NCI-H526 treated with DMSO at 0.1 percent for 48 hours (cell line): ENCODE measurements at regions not wholly inside any gene's neighbourhood (a gene's known extent, or its start where the extent isn't known, plus 50 kb on each side); places are given as distances from the start of the nearest gene placed in this dataset.

Source experiments
- DNase-seq: peaks from one replicate; lab custom pipeline; 2025; lab: John Stamatoyannopoulos, UW

GRCh38 chr9:89999534-90000370 lies 394.9 kb downstream of the GADD45G start:
- DNase-seq = peak; percentile 38

GRCh38 chr9:90000925-90001324 lies 396.1 kb downstream of the GADD45G start:
- no peak for DNase-seq

GRCh38 chr9:90001747-90002146 lies 396.9 kb downstream of the GADD45G start:
- no peak for DNase-seq

GRCh38 chr9:90002397-90003271 lies 397.8 kb downstream of the GADD45G start:
- no peak for DNase-seq

GRCh38 chr9:90005388-90005787 lies 400.6 kb downstream of the GADD45G start:
- DNase-seq = no peak

GRCh38 chr9:90007516-90008440 lies 403.0 kb downstream of the GADD45G start:
- DNase-seq = no peak

GRCh38 chr9:90009447-90009846 lies 404.6 kb downstream of the GADD45G start:
- DNase-seq = no peak

- no peak for DNase-seq
Observed at GRCh38 chr9:90010793-90011192, 406.0 kb downstream of the GADD45G start.

GRCh38 chr9:90012949-90013348 lies 408.1 kb downstream of the GADD45G start:
- DNase-seq = no peak

GRCh38 chr9:90013778-90014177 lies 409.0 kb downstream of the GADD45G start:
- DNase-seq = no peak

GRCh38 chr9:90014421-90014820 lies 409.6 kb downstream of the GADD45G start:
- no peak for DNase-seq

GRCh38 chr9:90016272-90016671 lies 411.5 kb downstream of the GADD45G start:
- DNase-seq = no peak

- DNase-seq = no peak
Observed at GRCh38 chr9:90017679-90018078, 412.9 kb downstream of the GADD45G start.

GRCh38 chr9:90018688-90019087 lies 413.9 kb downstream of the GADD45G start:
- DNase-seq = no peak

- DNase-seq = no peak
Observed at GRCh38 chr9:90019626-90020025, 414.8 kb downstream of the GADD45G start.

GRCh38 chr9:90020276-90020871 lies 415.6 kb downstream of the GADD45G start:
- DNase-seq = no peak

GRCh38 chr9:90021216-90021906 lies 416.5 kb downstream of the GADD45G start:
- DNase-seq = no peak

GRCh38 chr9:90022474-90022873 lies 417.7 kb downstream of the GADD45G start:
- DNase-seq = no peak

- no peak for DNase-seq
Observed at GRCh38 chr9:90023861-90024260, 419.0 kb downstream of the GADD45G start.

GRCh38 chr9:90024409-90024808 lies 419.6 kb downstream of the GADD45G start:
- no peak for DNase-seq

- DNase-seq = no peak
Observed at GRCh38 chr9:90024823-90025222, 420.0 kb downstream of the GADD45G start.
